ENCODE measurements at regions not wholly inside any gene's neighbourhood (a gene's known extent, or its start where the extent isn't known, plus 50 kb on each side); places are given as distances from the start of the nearest gene placed in this dataset.

- Histone ChIP-seq H3K4me3 (replicated peaks; ENCODE audit: insufficient read depth, low read length) (no peak overlapping the region), H3K27me3 (ENCODE audit: insufficient read depth, poor library complexity, severe bottlenecking) (no peaks in the 10 kb centered on the region), H3K27ac (replicated peaks) (no peak overlapping the region)
- no peak for TF ChIP-seq CTCF (IDR thresholded peaks at IDR 0.05; ENCODE audit: insufficient read depth, low read length)
- TF ChIP-seq SPI1 (IDR thresholded peaks at IDR 0.05; ENCODE audit: borderline replicate concordance, low read depth), result no peak
- TF ChIP-seq GABPA (IDR thresholded peaks at IDR 0.05; ENCODE audit: low read depth), result no peak
- no peak for TF ChIP-seq REST (IDR thresholded peaks at IDR 0.05; ENCODE audit: insufficient replicate concordance, low read depth)
- TF ChIP-seq POLR2AphosphoS5 (IDR thresholded peaks at IDR 0.05; ENCODE audit: low read depth), result no peak
- no peak for DNase-seq (ENCODE audit: low read depth in 1 of 2, low spot score in 1 of 2)
These were observed 152.8 kb upstream of the MAX start for GRCh38 chr14:65255029-65255545.

GRCh38 chr14:65255583-65256461 lies 153.5 kb upstream of the MAX start:
- Histone ChIP-seq H3K27me3 (ENCODE audit: insufficient read depth, poor library complexity, severe bottlenecking) (no peaks in the 10 kb centered on the region), H3K27ac (replicated peaks) (no peak overlapping the region), H3K4me3 (replicated peaks; ENCODE audit: insufficient read depth, low read length) (no peak overlapping the region)
- no peak for DNase-seq (ENCODE audit: low read depth in 1 of 2, low spot score in 1 of 2)
- TF ChIP-seq CTCF (IDR thresholded peaks at IDR 0.05; ENCODE audit: insufficient read depth, low read length), result no peak
- no peak for TF ChIP-seq POLR2AphosphoS5 (IDR thresholded peaks at IDR 0.05; ENCODE audit: low read depth)

- no peak for DNase-seq (ENCODE audit: low read depth in 1 of 2, low spot score in 1 of 2)
- Histone ChIP-seq H3K27me3 (ENCODE audit: insufficient read depth, poor library complexity, severe bottlenecking) (no peaks in the 10 kb centered on the region), H3K27ac (replicated peaks) (no peak overlapping the region), H3K4me3 (replicated peaks; ENCODE audit: insufficient read depth, low read length) (no peak overlapping the region)
- TF ChIP-seq POLR2AphosphoS5 (IDR thresholded peaks at IDR 0.05; ENCODE audit: low read depth), result no peak
- no peak for TF ChIP-seq GABPA (IDR thresholded peaks at IDR 0.05; ENCODE audit: low read depth)
- TF ChIP-seq CTCF (IDR thresholded peaks at IDR 0.05; ENCODE audit: insufficient read depth, low read length), result no peak
- no peak for TF ChIP-seq SPI1 (IDR thresholded peaks at IDR 0.05; ENCODE audit: borderline replicate concordance, low read depth)
- no peak for TF ChIP-seq REST (IDR thresholded peaks at IDR 0.05; ENCODE audit: insufficient replicate concordance, low read depth)
These were observed 154.4 kb upstream of the MAX start for GRCh38 chr14:65256714-65257113.

All from HL-60 (cell line).